Mononuclear cell (primary cell): ENCODE measurements at regions not wholly inside any gene's neighbourhood (a gene's known extent, or its start where the extent isn't known, plus 50 kb on each side); places are given as distances from the start of the nearest gene placed in this dataset.
"Not testable (repeated sequence)": the region's sequence is repeated elsewhere in the genome, so short reads cannot be mapped to it uniquely, and the experiment has no call there.

ENCODE experiments used
- H3K27me3 ChIP-seq: 2 replicates; pipeline ENCODE4 v1.6.0; 2011; ENCODE audit warnings: low read length, control low read depth; ENCODE audit not compliant: insufficient read depth
- H3K4me1 ChIP-seq: 2 replicates; pipeline ENCODE4 v1.5.1; 2011; ENCODE audit warnings: mild to moderate bottlenecking, low read length, control low read depth; ENCODE audit not compliant: insufficient read depth
- H3K4me3 ChIP-seq: 2 replicates; pipeline ENCODE4 v1.5.1; 2011; ENCODE audit warnings: mild to moderate bottlenecking, low read length, moderate library complexity
- H3K9me3 ChIP-seq: 2 replicates; pipeline ENCODE4 v1.5.1; 2011; ENCODE audit warnings: low read depth, mild to moderate bottlenecking, control low read depth, low read length

DNA sequence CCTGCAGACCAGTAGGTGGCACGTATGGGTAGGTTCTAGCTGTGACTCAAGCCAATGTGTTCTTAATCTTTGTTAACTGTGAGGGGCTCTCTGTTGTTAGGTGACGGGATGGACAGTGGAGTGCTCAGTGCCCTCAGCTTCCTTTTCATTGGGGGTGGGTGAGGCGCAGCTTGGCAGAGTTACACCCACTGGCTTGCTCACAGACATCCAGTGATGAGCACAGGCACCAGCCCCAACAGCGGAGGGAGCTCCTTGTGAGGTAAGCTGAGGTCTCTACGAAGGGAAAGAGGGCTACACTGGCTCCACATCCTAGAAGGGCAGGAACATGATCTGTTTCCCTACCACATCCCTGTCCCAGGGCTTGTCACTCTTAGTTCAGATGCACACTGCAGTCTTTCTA lies 871.3 kb downstream of the LRRIQ3 start:
- Histone ChIP-seq H3K9me3 (peaks cover 7% of the 10 kb centered on the region), H3K27me3 (no peaks in the 10 kb centered on the region), H3K4me3 (no peak overlapping the region), H3K4me1 (no peaks in the 10 kb centered on the region)

DNA sequence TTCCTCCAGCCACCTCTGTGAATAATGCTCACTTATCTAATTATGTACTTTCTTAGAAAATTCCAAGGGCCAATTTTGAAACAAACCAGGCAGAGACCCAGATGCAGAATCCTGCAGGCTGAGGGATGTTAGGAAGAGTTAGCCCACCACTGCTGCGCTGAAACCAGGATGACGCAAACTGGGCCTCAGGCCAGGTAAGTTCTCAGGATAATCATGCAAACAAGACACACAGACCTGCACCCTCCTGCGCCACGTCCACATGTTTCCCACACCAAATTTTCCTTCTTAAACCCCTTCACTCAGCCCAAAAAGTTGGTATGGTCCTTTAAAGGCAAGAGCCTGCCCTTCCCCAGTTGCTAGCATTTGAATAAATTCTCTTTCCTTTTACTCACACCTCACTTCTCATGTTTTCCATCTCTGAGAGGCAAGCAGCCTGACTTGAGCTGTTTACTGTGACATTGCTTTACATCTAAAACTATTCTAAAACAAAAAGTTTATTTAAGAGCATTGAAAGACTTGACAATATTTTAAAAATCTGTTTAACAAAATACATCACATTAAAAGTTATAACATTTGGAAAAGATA lies 887.1 kb downstream of the LRRIQ3 start:
- Histone ChIP-seq H3K4me3 (no peak overlapping the region), H3K27me3 (no peaks in the 10 kb centered on the region), H3K9me3 (no peaks in the 10 kb centered on the region), H3K4me1 (no peaks in the 10 kb centered on the region)

DNA sequence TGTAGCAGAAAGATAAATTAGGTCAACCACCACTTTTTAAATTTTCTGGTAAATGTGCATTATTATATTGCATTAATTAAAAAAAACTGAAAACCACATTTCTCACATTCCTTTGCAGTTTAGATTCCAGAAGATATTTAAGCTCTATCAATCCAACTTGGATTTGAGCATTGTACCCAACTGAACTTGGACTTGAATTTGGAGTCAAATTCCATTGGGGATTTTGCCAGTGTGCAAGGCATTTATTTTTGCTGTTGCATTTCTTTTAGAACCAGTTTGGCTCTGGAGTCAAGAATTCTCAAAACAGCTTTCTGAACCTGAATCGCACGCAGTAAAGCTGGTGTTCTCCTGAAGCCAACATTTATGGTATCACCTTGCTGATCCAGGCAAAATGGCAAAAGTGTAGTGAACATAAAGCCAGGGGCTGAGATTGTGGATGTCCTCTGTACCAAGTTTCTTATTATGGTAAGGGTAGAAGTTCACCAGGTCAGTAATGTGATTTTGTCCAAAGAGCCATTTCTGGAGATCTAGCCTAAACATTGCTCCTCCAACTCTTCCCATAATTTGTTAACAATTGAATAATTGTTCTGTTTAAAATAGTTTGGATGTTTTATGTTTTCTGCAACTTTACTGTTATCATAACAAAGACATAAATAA lies 890.9 kb downstream of the LRRIQ3 start:
- peaks cover 7% of the 10 kb centered on the region for H3K9me3 ChIP-seq
- H3K27me3 ChIP-seq = no peaks in the 10 kb centered on the region
- H3K4me1 ChIP-seq = no peaks in the 10 kb centered on the region
- H3K4me3 ChIP-seq = no peak overlapping the region

DNA sequence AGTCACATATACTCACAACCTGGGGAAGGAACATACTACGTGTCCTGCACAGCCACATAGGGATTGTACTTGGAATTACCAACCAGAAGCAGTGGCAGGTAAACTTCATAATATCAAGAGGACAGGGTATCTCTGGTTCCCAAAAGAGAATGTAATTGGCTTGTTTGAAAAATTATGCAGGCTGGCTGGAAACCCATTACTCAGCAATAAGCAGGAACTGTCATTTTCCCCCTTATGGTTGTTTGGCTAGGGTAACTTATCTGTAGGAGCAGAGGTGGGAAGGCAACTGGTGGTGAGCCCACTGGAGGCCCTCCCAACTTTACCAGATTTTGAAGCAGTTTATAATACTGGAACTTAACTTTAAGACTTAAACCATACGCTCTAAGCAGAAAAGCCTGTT lies 924.1 kb downstream of the LRRIQ3 start:
- H3K4me1 ChIP-seq = no peaks in the 10 kb centered on the region
- no peaks in the 10 kb centered on the region for H3K27me3 ChIP-seq
- peaks cover 12% of the 10 kb centered on the region for H3K9me3 ChIP-seq
- no peak overlapping the region for H3K4me3 ChIP-seq

DNA sequence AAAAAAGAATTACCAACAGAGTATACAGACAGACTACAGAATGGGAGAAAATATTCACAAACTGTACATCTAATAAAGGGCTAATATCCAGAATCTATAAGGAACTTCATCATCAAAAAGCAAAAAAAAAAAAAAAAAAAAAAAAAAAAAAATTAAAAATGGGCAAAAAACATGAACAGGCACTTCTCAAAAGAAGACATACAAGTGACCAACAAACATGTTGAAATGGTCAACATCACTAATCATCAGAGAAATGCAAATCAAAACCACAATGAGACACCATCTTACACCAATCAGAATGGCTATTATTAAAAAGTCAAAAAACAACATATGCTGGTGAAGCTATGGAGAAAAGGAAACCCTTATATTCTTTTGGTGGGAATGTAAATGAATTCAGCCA lies 952.8 kb downstream of the LRRIQ3 start:
- peaks cover 25% of the 10 kb centered on the region for H3K9me3 ChIP-seq
- H3K27me3 ChIP-seq, H3K4me1 ChIP-seq, H3K4me3 ChIP-seq: not testable (repeated sequence)

DNA sequence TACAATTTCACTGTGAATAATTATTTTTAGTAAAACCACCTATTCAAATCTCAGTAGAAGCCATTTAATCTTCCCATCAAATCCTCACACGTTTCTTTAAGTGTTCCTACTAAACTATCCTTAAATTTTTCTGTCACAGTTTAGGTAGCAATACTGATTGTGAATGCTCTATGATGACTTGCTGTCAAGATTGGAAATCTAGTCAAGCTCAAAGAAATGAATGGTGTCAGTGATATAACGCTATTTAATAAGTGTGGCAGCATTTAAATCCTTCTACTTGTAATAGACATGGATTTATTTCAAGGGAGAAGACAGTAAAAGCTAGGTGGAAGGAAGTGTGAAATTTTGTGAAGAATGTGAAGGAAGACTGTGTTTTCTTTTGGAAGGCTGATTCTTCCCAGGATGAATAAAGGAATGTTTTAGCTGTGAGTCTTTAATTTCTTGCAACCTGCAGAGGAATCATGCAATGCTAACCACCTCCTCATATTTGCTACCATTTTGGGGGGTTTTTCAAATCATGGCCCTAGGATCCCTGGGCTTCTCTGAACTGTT lies 936.7 kb upstream of the NEGR1 start:
- Histone ChIP-seq H3K4me1 (no peaks in the 10 kb centered on the region), H3K9me3 (peaks cover 10% of the 10 kb centered on the region), H3K4me3 (no peak overlapping the region), H3K27me3 (no peaks in the 10 kb centered on the region)

DNA sequence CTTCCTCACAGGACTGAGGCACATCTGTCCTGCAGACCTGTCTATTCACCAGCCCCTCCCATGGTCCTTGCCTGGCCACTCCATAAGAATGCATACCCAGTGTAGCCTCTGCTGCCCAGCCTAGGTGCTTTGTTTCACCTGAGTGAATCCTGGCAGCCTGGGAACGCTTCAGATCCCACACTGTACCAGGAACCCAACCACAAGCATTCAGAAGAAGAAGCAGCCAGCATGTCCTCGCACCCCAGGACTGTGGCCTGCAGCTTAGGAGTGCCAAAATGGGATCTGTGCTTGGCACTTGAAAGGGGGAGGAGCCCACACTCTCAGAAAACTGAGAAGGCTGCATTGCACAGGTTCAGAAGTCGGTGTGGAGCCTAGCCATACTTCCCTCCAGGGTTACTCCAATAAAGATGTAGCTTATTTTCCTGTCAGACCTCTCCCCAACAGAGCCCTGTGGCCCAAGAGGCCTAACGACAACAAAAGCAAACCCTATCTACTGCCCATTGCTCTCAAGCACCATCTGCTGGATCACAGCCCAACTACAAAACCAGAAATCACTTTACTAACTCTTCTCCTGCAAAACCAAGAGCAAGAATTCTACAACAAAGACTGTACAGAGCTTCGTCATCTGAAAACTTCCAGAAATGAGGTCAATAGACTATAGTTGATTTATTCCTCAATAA lies 923.1 kb upstream of the NEGR1 start:
- H3K4me1 ChIP-seq = no peaks in the 10 kb centered on the region
- H3K4me3 ChIP-seq = no peak overlapping the region
- H3K9me3 ChIP-seq = peaks cover 9% of the 10 kb centered on the region
- no peaks in the 10 kb centered on the region for H3K27me3 ChIP-seq

DNA sequence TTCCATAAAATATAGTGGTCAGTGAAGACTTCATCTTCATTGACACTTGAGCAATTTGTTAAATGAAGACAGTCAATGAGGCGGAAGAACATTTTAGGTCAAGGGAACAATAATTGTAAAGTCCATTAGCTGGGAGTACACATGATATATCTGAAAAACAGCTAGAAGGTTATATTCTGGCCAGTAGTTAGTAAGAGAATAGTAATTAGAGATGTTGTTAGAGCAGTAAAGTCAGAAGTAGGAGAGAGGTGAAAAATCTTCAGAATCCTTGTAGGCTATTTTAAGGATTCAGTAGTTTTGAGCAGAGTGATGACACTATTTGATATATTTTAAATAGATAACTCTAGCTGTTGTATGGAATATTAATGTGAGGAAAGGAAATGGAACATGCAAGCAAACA lies 915.6 kb upstream of the NEGR1 start:
- Histone ChIP-seq H3K4me1 (no peaks in the 10 kb centered on the region), H3K9me3 (peaks cover 5% of the 10 kb centered on the region), H3K4me3 (no peak overlapping the region), H3K27me3 (no peaks in the 10 kb centered on the region)

DNA sequence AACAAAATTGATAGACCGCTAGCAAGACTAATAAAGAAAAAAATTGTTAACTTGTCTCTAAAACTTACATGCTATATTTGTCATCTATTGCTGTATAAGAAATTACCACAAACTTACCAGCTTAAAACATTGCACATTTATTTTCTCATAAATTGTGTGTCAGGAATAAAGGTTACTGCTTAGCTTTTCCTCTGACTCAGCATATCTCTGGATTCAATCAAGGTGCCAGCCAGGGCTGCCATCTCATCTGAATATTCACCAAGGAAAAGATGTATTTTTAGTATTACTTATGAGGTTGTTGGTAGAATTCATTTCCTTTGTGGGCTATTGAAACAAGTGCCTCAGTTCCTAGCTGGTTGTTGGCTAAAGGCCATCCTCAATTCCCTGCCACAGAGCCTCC lies 912.6 kb upstream of the NEGR1 start:
- H3K9me3 ChIP-seq = peaks cover under 1% of the 10 kb centered on the region
- no peaks in the 10 kb centered on the region for H3K27me3 ChIP-seq
- H3K4me1 ChIP-seq = no peaks in the 10 kb centered on the region
- no peak overlapping the region for H3K4me3 ChIP-seq

DNA sequence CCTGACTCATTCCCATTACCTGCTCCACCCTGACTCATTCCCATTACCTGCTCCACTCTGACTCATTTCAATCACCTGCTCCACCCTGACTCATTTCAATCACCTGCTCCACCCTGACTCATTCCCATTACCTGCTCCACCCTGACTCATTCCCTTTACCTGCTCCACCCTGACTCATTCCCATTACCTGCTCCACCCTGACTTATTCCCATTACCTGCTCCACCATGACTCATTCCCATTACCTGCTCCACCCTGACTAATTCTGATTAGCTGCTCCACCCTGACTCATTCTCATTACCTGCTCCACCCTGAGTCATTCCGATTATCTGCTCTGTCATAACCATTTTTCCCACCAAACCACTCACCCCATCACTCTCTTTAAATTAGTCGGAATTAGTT lies 901.2 kb upstream of the NEGR1 start:
- not testable (repeated sequence) for H3K4me1 ChIP-seq, H3K9me3 ChIP-seq, H3K4me3 ChIP-seq, H3K27me3 ChIP-seq

DNA sequence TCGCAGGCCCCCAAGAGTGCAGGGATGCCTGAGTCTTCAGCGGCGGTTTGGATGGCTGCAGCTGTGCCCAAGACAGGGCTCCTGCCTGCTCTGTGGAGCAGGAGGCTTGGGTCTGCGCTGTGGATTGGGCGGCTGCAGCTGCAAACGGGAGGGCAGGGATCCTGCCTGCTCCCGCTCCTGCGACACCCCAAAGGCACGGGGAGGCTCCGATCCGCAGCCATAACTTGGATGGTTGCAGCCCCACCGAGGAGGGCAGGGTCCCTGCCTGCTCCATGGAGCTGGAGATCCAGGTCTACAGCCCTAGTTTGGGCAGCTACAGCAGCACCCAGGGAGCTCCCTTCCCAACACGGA lies 898.8 kb upstream of the NEGR1 start:
- no peak overlapping the region for H3K4me3 ChIP-seq
- no peaks in the 10 kb centered on the region for H3K4me1 ChIP-seq
- H3K9me3 ChIP-seq = no peaks in the 10 kb centered on the region
- no peaks in the 10 kb centered on the region for H3K27me3 ChIP-seq

DNA sequence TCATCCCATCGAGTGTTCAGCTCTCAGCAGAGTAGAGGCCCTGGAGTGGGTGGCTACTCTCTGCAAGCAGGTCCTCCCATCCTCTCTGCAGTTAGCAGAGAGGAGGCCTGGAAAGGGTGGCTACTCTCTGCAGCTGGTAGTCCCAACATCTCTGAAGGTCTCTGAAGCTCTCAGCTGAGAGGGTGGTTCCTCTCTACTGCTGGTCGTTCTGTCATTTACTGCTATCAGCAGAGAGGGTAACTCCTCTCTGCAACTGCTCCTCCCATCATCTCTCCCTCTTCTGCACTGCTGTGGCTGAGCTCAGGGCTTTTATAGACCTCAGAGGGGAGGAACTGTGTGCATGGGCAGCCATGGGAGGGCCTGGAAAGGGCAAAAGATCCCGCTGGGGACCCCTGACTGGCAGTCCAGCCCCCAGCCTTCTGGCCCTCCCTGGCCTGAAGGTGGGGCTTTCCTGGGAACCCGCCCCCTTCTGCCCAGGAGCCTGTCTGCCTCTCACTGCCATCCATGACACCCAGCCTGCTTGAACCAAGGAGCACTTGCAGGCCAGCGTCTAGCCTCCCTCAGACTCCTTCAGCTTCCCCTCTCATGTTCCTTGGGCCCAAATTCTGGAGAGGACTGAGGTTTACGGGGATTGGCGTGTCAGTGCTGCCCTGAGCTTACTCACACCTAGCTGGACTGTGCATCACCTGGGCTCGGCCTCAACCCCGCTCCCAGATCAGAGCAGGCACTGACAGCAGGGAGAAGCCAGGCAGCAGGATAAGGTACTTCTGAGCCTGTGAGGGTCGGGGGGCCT lies 898.3 kb upstream of the NEGR1 start:
- H3K4me1 ChIP-seq = no peaks in the 10 kb centered on the region

DNA sequence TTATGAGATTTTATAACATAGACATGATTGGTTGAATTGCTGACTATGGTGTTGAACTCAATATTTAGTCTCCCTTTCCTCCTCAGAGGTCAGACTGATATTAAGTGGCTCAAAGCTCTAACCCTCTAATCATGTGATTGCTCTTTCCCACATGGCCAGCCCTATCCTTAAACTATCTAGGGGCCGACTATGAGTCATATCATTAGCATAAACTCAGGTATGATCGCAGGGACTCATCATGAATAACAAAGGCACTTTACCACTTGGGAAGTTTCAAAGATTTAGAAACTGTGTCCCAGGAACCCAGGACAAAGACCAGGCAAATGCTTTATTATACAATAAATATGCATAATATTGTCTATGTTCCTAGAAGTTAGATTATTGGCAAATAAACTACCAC lies 894.6 kb upstream of the NEGR1 start:
- Histone ChIP-seq H3K4me3 (no peak overlapping the region), H3K9me3 (no peaks in the 10 kb centered on the region), H3K4me1 (no peaks in the 10 kb centered on the region), H3K27me3 (no peaks in the 10 kb centered on the region)

More for the DNA sequence above, 898.3 kb upstream of the NEGR1 start:
- H3K27me3 ChIP-seq = no peaks in the 10 kb centered on the region
- H3K9me3 ChIP-seq = no peaks in the 10 kb centered on the region
- H3K4me3 ChIP-seq = no peak overlapping the region

DNA sequence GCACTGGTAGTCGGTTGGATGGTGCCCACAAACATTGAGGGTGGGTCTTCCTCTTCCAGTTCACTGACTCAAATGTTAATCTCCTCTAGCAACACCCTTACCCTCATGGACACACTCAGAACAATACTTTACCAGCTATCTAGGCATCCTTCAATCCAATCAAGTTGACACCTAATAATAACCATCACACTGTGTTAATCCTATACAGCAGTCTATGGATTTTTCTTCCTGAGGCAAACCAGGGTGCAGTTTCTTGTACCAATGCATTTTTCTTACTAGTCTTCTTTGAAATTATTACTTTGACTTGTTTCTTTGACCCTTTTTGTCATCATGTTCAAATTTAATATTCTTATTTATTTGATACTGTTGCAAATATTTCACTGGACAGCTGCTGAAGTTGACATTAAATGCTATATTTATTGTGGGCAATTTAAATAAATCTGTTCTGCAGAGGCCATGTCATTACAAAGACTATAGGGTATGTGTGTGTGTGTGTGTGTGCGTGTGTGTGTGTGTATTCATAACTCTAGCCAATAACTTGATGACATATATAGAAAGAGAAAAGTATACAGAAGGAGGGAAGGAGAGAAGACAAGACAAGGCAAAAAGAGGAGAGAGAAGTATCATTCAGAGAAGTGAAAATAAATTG lies 884.8 kb upstream of the NEGR1 start:
- Histone ChIP-seq H3K4me3 (no peak overlapping the region), H3K9me3 (no peaks in the 10 kb centered on the region), H3K4me1 (no peaks in the 10 kb centered on the region), H3K27me3 (no peaks in the 10 kb centered on the region)

DNA sequence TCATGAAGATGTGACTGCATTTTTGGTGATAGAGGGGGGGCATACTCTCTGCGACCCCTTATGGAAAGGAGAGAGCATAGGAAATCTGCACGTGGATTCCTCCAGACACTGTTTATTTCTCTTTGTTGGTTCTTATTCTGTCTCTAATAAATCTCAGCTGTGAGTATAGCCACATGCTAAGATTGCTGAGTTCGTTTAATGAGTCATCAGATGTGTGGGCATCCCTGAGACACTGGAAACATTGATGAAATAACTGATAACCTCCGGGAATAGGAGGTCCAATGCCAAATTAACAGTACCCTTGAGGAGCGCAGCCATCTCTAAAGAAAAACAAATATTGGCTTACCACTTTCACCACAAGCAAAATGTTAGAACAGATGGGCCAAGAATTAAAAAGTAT lies 880.2 kb upstream of the NEGR1 start:
- Histone ChIP-seq H3K4me1 (no peaks in the 10 kb centered on the region), H3K4me3 (no peak overlapping the region), H3K9me3 (no peaks in the 10 kb centered on the region), H3K27me3 (no peaks in the 10 kb centered on the region)
